ENCODE measurements at regions not wholly inside any gene's neighbourhood (a gene's known extent, or its start where the extent isn't known, plus 50 kb on each side); places are given as distances from the start of the nearest gene placed in this dataset.

- intact Hi-C loops (cut with micrococcal nuclease), result no loop called here
- H3K79me2 ChIP-seq (ENCODE audit: insufficient read depth, low read length), result no peaks in the 10 kb centered on the region
- 98% methylated on average over 12 of the region's 15 CpGs for WGBS (ENCODE audit: insufficient coverage)
- Mint-ChIP-seq H3K36me3 (no peaks in the 10 kb centered on the region), H3K4me3 (no peak overlapping the region), H3K27ac (no peak overlapping the region), H3K27me3 (ENCODE audit: low read depth in 3 of 3) (no peaks in the 10 kb centered on the region), H3K4me1 (no peaks in the 10 kb centered on the region), H3K9me3 (no peaks in the 10 kb centered on the region)
- no peak overlapping the region for H2AFZ ChIP-seq (ENCODE audit: insufficient read depth, low read depth, low read length, poor library complexity, severe bottlenecking)
- no peak for TF ChIP-seq CTCF (IDR thresholded peaks at IDR 0.05)
- H3K4me2 ChIP-seq (replicated peaks; ENCODE audit: extremely low read depth, low read length, poor library complexity, severe bottlenecking), result no peak overlapping the region
- H4K20me1 ChIP-seq (ENCODE audit: insufficient read depth, low read length), result no peaks in the 10 kb centered on the region
- H3K27me3 ChIP-seq (ENCODE audit: control insufficient read depth in 2 of 2, insufficient read depth in 2 of 2, low read length in 2 of 2), result no peaks in the 10 kb centered on the region
- no peak overlapping the region for H3K4me3 ChIP-seq (replicated peaks in 1 of 3; ENCODE audit: low read depth in 2 of 3, low read length in 3 of 3)
- H3K9me3 ChIP-seq (replicated peaks in 1 of 2; ENCODE audit: control insufficient read depth in 1 of 2, insufficient read depth in 1 of 2, low read length in 2 of 2), result no peaks in the 10 kb centered on the region
- no peaks in the 10 kb centered on the region for H3K4me1 ChIP-seq (ENCODE audit: control insufficient read depth in 1 of 2, insufficient read depth in 2 of 2, low read length in 2 of 2)
- no peak overlapping the region for H3K9ac ChIP-seq (ENCODE audit: insufficient read depth, low read length, poor library complexity, severe bottlenecking)
- H3K27ac ChIP-seq (ENCODE audit: low read depth in 1 of 2, low read length in 2 of 2), result no peak overlapping the region
- no peak for DNase-seq
- H3K36me3 ChIP-seq (replicated peaks in 1 of 2; ENCODE audit: control insufficient read depth in 1 of 2, insufficient read depth in 2 of 2, low read length in 2 of 2), result no peaks in the 10 kb centered on the region
Observed at GRCh38 chr4:64545593-64545992, 136.3 kb upstream of the TECRL start.

- no peak overlapping the region for H3K27ac Mint-ChIP-seq
- Histone ChIP-seq H3K79me2 (ENCODE audit: insufficient read depth, low read length) (no peaks in the 10 kb centered on the region), H3K27ac (ENCODE audit: low read depth in 1 of 2, low read length in 2 of 2) (no peak overlapping the region), H3K4me3 (replicated peaks in 1 of 3; ENCODE audit: low read depth in 2 of 3, low read length in 3 of 3) (no peak overlapping the region), H3K36me3 (replicated peaks in 1 of 2; ENCODE audit: control insufficient read depth in 1 of 2, insufficient read depth in 2 of 2, low read length in 2 of 2) (no peaks in the 10 kb centered on the region), H3K9ac (ENCODE audit: insufficient read depth, low read length, poor library complexity, severe bottlenecking) (no peak overlapping the region), H2AFZ (ENCODE audit: insufficient read depth, low read depth, low read length, poor library complexity, severe bottlenecking) (no peak overlapping the region), H3K4me1 (ENCODE audit: control insufficient read depth in 1 of 2, insufficient read depth in 2 of 2, low read length in 2 of 2) (no peaks in the 10 kb centered on the region), H3K4me2 (replicated peaks; ENCODE audit: extremely low read depth, low read length, poor library complexity, severe bottlenecking) (no peak overlapping the region), H4K20me1 (ENCODE audit: insufficient read depth, low read length) (no peaks in the 10 kb centered on the region), H3K27me3 (ENCODE audit: control insufficient read depth in 2 of 2, insufficient read depth in 2 of 2, low read length in 2 of 2) (no peaks in the 10 kb centered on the region), H3K9me3 (replicated peaks in 1 of 2; ENCODE audit: control insufficient read depth in 1 of 2, insufficient read depth in 1 of 2, low read length in 2 of 2) (no peaks in the 10 kb centered on the region)
- no peaks in the 10 kb centered on the region for H3K4me1 Mint-ChIP-seq
- TF ChIP-seq CTCF (IDR thresholded peaks at IDR 0.05), result peak; percentile 68
- no CpG with 5 or more reads among the region's 4 CpGs for WGBS (ENCODE audit: insufficient coverage)
- peaks cover 0 to 1% (median 0%) of the 10 kb centered on the region in 3 donors for H3K27me3 Mint-ChIP-seq (ENCODE audit: low read depth in 3 of 3)
- DNase-seq, result no peak
- H3K36me3 Mint-ChIP-seq, result no peaks in the 10 kb centered on the region
- no peak overlapping the region for H3K4me3 Mint-ChIP-seq
- intact Hi-C loops (cut with micrococcal nuclease), result no loop called here
- no peaks in the 10 kb centered on the region for H3K9me3 Mint-ChIP-seq
Observed at GRCh38 chr4:64539234-64539849, 130.1 kb upstream of the TECRL start.

All from CD14-positive monocyte (primary cell).